Coronary artery (tissue), 2 donors: ENCODE measurements at regions not wholly inside any gene's neighbourhood (a gene's known extent, or its start where the extent isn't known, plus 50 kb on each side); places are given as distances from the start of the nearest gene placed in this dataset.

ENCODE experiments used
- DNase-seq: peaks from one replicate; pipeline ENCODE4 v3.0.0-alpha.2; 2017; ENCODE audit warnings: low spot score
- H3K27ac ChIP-seq, 2 donors: fragments of 200-600 bp; sonication (generic); one replicate each; pipeline ENCODE4 v1.5.1; 2016 to 2019
- H3K4me3 ChIP-seq: fragments of 200-600 bp; sonication (generic); 2 replicates; pipeline ENCODE4 v1.5.1; 2016; ENCODE audit warnings: mild to moderate bottlenecking, moderate library complexity
- TF ChIP-seq, protein P1 (sequence below): fragments of 200-600 bp; sonication (generic); IDR thresholded peaks from one replicate; pipeline ENCODE4 v1.5.1; 2019; ENCODE audit warnings: antibody characterized with exemption

- Histone ChIP-seq H3K27ac (no peak overlapping the region), H3K4me3 (no peak overlapping the region)
- no peak for DNase-seq
- TF ChIP-seq, protein P1, sequence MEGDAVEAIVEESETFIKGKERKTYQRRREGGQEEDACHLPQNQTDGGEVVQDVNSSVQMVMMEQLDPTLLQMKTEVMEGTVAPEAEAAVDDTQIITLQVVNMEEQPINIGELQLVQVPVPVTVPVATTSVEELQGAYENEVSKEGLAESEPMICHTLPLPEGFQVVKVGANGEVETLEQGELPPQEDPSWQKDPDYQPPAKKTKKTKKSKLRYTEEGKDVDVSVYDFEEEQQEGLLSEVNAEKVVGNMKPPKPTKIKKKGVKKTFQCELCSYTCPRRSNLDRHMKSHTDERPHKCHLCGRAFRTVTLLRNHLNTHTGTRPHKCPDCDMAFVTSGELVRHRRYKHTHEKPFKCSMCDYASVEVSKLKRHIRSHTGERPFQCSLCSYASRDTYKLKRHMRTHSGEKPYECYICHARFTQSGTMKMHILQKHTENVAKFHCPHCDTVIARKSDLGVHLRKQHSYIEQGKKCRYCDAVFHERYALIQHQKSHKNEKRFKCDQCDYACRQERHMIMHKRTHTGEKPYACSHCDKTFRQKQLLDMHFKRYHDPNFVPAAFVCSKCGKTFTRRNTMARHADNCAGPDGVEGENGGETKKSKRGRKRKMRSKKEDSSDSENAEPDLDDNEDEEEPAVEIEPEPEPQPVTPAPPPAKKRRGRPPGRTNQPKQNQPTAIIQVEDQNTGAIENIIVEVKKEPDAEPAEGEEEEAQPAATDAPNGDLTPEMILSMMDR = no peak
Measured at GRCh38 chr3:24933401-24933800, 438.8 kb upstream of the THRB start.

DNA sequence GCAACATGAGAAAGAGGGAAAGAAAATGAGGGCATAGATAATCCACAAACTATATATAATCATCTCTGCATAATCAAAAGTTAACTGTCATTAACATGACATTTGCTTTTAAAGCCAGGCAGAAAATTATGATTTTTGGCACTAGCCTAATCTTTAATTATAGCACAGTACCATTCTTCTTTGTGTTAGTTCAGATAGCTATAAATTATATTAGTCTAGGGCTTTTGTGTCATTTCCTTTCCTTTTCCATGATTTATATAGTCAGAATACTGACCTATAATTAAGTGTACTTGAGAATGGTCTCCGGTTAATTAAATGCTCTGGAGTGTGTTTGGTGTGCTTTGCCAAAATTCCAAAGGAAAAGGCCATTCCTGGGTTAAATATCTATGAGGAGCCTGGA is 441.9 kb upstream of the THRB start:
- no peak for DNase-seq
- no peak overlapping the region for H3K27ac ChIP-seq
- TF ChIP-seq, protein P1 = no peak
- no peak overlapping the region for H3K4me3 ChIP-seq

DNA sequence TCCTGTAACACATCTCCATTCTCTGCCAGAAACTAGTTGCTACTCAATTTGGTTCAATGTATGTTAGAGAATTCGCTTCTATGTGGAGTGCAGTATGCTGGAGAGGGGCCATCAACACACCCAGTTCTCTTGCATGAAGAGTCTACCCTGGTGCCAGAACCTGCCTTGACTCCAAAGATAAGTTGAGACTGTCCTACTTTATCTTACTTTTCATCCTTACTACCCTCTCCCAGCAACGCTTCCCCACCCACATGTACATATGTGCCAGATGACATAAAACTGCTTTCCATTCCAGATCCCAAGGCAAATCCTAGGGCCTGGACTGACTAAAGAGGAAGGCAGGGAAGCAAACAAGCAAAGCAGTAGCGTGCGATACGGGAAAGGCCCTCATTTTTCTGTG is 442.6 kb upstream of the THRB start:
- H3K27ac ChIP-seq = no peak overlapping the region
- DNase-seq = no peak

DNA sequence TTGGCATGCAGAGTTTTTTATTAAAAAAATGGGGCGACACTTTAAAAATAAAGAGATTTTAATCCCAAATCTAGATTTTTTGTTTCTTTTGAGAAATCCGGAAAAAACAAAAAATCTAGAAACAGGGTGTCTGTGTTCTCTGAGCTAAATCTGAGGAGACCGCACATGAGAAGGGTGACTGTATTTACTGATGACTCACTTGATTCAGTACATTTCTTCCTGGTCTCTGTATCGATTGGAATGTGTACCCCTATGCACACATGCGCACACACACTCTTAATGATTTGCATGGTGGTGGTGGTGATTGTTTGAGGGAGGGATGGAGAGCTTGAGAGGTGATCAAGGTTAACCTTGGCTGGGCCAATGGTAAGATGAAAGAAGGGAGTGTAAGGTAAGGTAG is 443.1 kb upstream of the THRB start:
- no peak for DNase-seq
- Histone ChIP-seq H3K4me3 (no peak overlapping the region), H3K27ac (no peak overlapping the region)
- TF ChIP-seq, protein P1 = no peak

More for the DNA sequence above, 442.6 kb upstream of the THRB start:
- TF ChIP-seq, protein P1 = no peak
- no peak overlapping the region for H3K4me3 ChIP-seq

DNA sequence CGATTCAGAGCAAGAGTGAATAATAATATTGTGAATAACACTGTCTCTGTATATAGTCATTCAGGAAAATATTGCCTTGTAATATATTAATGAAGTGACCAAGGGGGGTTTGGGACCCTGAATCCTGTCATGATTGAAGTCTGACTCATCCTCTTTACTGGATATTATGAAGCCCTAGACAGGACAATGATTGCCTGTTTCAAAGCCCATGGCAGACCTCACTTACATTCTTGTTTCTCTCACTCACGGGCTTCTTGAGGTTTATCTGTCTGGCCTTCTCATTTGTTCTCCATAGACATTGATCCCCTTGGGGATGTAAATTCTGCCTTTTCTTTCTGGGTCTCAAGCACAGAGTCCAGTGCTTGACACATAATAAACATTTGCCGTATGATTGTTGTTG is 449.3 kb upstream of the THRB start:
- TF ChIP-seq, protein P1 = no peak
- H3K27ac ChIP-seq = no peak overlapping the region
- DNase-seq = no peak
- no peak overlapping the region for H3K4me3 ChIP-seq

DNA sequence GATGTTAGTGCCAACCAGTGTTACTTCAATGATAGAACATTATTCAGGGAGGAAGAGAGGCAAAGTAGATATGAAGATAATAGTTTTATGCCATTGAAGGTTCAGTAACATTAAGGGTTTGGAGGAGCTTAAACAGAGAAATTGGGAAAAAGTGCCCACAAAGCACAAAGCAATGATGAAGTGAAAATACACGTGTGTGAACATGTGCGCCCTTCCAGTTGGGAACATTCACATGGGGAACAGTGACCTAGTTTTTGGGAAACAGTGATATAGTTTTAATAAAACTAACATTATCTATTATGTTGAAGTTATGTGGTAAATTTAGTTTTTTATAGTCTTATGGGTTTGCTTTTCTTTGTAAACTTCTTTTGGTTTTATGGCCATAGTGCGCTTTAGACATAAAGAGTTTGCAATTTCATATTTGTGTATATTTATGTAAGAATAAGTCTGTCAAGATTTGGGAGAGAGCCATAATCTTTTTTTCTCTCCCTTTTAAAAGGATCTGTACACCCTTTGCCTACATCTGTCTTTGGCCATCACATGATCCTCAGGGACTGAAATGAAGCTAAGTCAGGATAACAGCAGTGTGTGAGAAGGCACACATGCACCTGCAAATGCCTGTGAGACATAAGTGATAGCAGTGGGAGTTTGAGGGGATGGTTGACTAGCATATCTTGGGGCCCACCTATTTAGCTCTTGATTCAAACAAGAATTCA is 450.3 kb upstream of the THRB start:
- TF ChIP-seq, protein P1 = no peak
- Histone ChIP-seq H3K4me3 (no peak overlapping the region), H3K27ac (no peak overlapping the region)
- no peak for DNase-seq

- TF ChIP-seq, protein P1 = no peak
- DNase-seq = no peak
- H3K4me3 ChIP-seq = no peak overlapping the region
Measured at GRCh38 chr3:24945563-24945962, 450.9 kb upstream of the THRB start.

More at GRCh38 chr3:24945563-24945962, 450.9 kb upstream of the THRB start:
- no peak overlapping the region for H3K27ac ChIP-seq
